ENCODE measurements at regions not wholly inside any gene's neighbourhood (a gene's known extent, or its start where the extent isn't known, plus 50 kb on each side); places are given as distances from the start of the nearest gene placed in this dataset.

DNA sequence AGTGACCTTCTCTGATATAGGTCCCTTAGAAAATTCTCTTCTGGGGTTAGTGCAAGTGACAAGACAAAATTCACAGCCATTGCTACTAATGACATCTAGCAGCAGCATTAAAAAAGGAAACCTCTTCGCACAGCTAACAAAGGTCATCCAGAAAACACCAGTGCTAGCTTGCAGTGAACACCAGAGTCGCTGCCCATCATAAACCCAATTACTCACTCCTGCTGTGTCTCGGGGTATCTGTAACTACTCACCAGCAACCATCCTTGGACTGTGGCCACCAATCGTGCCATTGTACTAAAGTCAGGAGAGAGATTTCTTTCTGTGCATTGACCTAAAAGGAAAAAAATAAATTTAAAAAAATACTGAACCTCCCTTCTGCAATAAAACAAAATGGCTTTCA is 1494.7 kb upstream of the CDH8 start:
- no peak for TF ChIP-seq MAX (IDR thresholded peaks at IDR 0.05)
- TF ChIP-seq RAD21 (IDR thresholded peaks at IDR 0.05; ENCODE audit: low read depth): no peak
- no peak for TF ChIP-seq TAF1 (IDR thresholded peaks at IDR 0.05; ENCODE audit: low read depth)
- no peak for TF ChIP-seq TCF12 (IDR thresholded peaks at IDR 0.05; ENCODE audit: low read depth)
- no peak for TF ChIP-seq CREB1 (IDR thresholded peaks at IDR 0.05; ENCODE audit: low read depth)
- TF ChIP-seq, protein P1, sequence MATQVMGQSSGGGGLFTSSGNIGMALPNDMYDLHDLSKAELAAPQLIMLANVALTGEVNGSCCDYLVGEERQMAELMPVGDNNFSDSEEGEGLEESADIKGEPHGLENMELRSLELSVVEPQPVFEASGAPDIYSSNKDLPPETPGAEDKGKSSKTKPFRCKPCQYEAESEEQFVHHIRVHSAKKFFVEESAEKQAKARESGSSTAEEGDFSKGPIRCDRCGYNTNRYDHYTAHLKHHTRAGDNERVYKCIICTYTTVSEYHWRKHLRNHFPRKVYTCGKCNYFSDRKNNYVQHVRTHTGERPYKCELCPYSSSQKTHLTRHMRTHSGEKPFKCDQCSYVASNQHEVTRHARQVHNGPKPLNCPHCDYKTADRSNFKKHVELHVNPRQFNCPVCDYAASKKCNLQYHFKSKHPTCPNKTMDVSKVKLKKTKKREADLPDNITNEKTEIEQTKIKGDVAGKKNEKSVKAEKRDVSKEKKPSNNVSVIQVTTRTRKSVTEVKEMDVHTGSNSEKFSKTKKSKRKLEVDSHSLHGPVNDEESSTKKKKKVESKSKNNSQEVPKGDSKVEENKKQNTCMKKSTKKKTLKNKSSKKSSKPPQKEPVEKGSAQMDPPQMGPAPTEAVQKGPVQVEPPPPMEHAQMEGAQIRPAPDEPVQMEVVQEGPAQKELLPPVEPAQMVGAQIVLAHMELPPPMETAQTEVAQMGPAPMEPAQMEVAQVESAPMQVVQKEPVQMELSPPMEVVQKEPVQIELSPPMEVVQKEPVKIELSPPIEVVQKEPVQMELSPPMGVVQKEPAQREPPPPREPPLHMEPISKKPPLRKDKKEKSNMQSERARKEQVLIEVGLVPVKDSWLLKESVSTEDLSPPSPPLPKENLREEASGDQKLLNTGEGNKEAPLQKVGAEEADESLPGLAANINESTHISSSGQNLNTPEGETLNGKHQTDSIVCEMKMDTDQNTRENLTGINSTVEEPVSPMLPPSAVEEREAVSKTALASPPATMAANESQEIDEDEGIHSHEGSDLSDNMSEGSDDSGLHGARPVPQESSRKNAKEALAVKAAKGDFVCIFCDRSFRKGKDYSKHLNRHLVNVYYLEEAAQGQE (IDR thresholded peaks at IDR 0.05; ENCODE audit: low read depth): no peak
- TF ChIP-seq YY1 (IDR thresholded peaks at IDR 0.05; ENCODE audit: low read depth): no peak
- TF ChIP-seq NFIC (IDR thresholded peaks at IDR 0.05): no peak
- no peak for TF ChIP-seq FOXM1 (IDR thresholded peaks at IDR 0.05; ENCODE audit: borderline replicate concordance, low read depth)
- TF ChIP-seq, protein P2, sequence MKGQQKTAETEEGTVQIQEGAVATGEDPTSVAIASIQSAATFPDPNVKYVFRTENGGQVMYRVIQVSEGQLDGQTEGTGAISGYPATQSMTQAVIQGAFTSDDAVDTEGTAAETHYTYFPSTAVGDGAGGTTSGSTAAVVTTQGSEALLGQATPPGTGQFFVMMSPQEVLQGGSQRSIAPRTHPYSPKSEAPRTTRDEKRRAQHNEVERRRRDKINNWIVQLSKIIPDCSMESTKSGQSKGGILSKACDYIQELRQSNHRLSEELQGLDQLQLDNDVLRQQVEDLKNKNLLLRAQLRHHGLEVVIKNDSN (IDR thresholded peaks at IDR 0.05): no peak
- TF ChIP-seq TEAD4 (IDR thresholded peaks at IDR 0.05): no peak
- TF ChIP-seq EGR1 (IDR thresholded peaks at IDR 0.05): no peak
- no peak for TF ChIP-seq EP300 (IDR thresholded peaks at IDR 0.05; ENCODE audit: borderline replicate concordance)
- TF ChIP-seq ZBTB7A (IDR thresholded peaks at IDR 0.05; ENCODE audit: low read depth): no peak
- no peak for TF ChIP-seq CEBPB (IDR thresholded peaks at IDR 0.05)

DNA sequence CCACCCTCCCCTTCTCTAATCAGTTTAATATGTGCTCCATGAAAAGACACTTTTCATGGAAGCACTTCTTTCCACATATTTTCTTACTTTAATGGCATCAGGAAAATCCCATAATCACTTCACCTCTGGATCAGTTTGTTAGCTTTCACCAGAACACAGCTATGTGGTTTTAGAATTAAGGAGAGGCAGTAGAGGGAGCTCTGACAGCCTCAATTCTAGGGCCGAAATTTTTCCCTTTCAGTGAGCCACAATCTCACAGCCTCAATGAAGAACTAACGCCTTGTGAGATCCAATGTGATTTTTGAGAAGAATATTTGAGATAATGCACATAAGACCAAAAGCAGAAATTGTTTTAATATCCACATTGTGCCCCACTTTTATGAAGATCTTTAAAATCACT is 1494.0 kb upstream of the CDH8 start:
- TF ChIP-seq FOXM1 (IDR thresholded peaks at IDR 0.05; ENCODE audit: borderline replicate concordance, low read depth): no peak
- no peak for TF ChIP-seq EP300 (IDR thresholded peaks at IDR 0.05; ENCODE audit: borderline replicate concordance)
- TF ChIP-seq TAF1 (IDR thresholded peaks at IDR 0.05; ENCODE audit: low read depth): no peak
- TF ChIP-seq CEBPB (IDR thresholded peaks at IDR 0.05): no peak
- TF ChIP-seq, protein P1 (IDR thresholded peaks at IDR 0.05; ENCODE audit: low read depth): no peak
- no peak for TF ChIP-seq MAX (IDR thresholded peaks at IDR 0.05)
- no peak for TF ChIP-seq TEAD4 (IDR thresholded peaks at IDR 0.05)
- no peak for TF ChIP-seq EGR1 (IDR thresholded peaks at IDR 0.05)
- TF ChIP-seq NFIC (IDR thresholded peaks at IDR 0.05): no peak
- TF ChIP-seq RAD21 (IDR thresholded peaks at IDR 0.05; ENCODE audit: low read depth): no peak
- no peak for TF ChIP-seq YY1 (IDR thresholded peaks at IDR 0.05; ENCODE audit: low read depth)
- TF ChIP-seq CREB1 (IDR thresholded peaks at IDR 0.05; ENCODE audit: low read depth): no peak
- TF ChIP-seq ZBTB7A (IDR thresholded peaks at IDR 0.05; ENCODE audit: low read depth): no peak

DNA sequence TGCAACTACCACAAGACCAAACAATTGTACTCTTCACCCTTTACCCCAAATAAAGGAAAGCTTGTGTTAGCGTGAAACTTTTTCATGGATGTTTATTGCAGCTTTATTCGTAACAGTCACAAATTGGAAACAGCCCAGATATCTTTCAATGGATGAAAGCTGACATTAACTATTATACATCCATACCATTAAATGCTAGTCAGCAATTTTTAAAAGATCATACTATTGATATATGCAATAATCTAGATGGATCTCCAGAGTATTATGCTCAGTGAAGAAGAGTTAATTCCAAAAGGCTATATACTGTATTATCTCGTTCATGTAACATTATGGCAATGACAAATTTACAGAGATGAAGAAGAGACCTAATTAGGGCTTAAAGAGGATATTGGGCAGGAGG is 1491.2 kb upstream of the CDH8 start:
- no peak for TF ChIP-seq EGR1 (IDR thresholded peaks at IDR 0.05)
- TF ChIP-seq EP300 (IDR thresholded peaks at IDR 0.05; ENCODE audit: borderline replicate concordance): no peak

GRCh38 chr16:63516394-63516793 is 1480.2 kb upstream of the CDH8 start:
- TF ChIP-seq YY1 (IDR thresholded peaks at IDR 0.05; ENCODE audit: low read depth) (no peak), FOXM1 (IDR thresholded peaks at IDR 0.05; ENCODE audit: borderline replicate concordance, low read depth) (no peak), CREB1 (IDR thresholded peaks at IDR 0.05; ENCODE audit: low read depth) (no peak), TAF1 (IDR thresholded peaks at IDR 0.05; ENCODE audit: low read depth) (no peak), ZBTB7A (IDR thresholded peaks at IDR 0.05; ENCODE audit: low read depth) (no peak), MAX (IDR thresholded peaks at IDR 0.05) (no peak), CEBPB (IDR thresholded peaks at IDR 0.05) (no peak), RAD21 (IDR thresholded peaks at IDR 0.05; ENCODE audit: low read depth) (no peak), TCF12 (IDR thresholded peaks at IDR 0.05; ENCODE audit: low read depth) (no peak), NFIC (IDR thresholded peaks at IDR 0.05) (no peak), EGR1 (IDR thresholded peaks at IDR 0.05) (no peak)
- TF ChIP-seq, protein P2 (IDR thresholded peaks at IDR 0.05): no peak

DNA sequence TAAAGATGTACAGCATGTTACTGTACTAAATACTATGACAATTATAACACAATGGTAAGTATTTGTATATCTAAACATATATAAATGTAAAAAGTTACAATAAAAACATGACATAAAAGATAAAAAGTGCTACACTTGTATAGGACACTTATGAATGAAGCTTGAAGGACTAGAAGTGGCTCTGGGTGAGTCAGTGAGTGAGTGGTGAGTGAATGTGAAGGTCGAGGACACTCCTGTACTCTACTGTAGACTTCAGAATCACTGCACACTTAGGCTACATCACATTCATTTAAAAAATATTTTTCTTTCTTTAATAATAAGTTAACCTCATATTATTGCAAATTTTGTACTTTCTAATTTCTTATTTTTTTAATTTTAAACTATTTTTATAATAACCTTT is 1476.7 kb upstream of the CDH8 start:
- TF ChIP-seq, protein P2 (IDR thresholded peaks at IDR 0.05): no peak
- TF ChIP-seq EP300 (IDR thresholded peaks at IDR 0.05; ENCODE audit: borderline replicate concordance) (no peak), CEBPB (IDR thresholded peaks at IDR 0.05) (no peak), TEAD4 (IDR thresholded peaks at IDR 0.05) (no peak), CREB1 (IDR thresholded peaks at IDR 0.05; ENCODE audit: low read depth) (no peak), EGR1 (IDR thresholded peaks at IDR 0.05) (no peak), RAD21 (IDR thresholded peaks at IDR 0.05; ENCODE audit: low read depth) (no peak), NFIC (IDR thresholded peaks at IDR 0.05) (no peak), YY1 (IDR thresholded peaks at IDR 0.05; ENCODE audit: low read depth) (no peak)
- TF ChIP-seq, protein P1 (IDR thresholded peaks at IDR 0.05; ENCODE audit: low read depth): no peak
